ENCODE measurements at regions not wholly inside any gene's neighbourhood (a gene's known extent, or its start where the extent isn't known, plus 50 kb on each side); places are given as distances from the start of the nearest gene placed in this dataset.

GRCh38 chr3:64918989-64919388 is 231.2 kb upstream of the ADAMTS9 start:
- TF ChIP-seq, protein P1, sequence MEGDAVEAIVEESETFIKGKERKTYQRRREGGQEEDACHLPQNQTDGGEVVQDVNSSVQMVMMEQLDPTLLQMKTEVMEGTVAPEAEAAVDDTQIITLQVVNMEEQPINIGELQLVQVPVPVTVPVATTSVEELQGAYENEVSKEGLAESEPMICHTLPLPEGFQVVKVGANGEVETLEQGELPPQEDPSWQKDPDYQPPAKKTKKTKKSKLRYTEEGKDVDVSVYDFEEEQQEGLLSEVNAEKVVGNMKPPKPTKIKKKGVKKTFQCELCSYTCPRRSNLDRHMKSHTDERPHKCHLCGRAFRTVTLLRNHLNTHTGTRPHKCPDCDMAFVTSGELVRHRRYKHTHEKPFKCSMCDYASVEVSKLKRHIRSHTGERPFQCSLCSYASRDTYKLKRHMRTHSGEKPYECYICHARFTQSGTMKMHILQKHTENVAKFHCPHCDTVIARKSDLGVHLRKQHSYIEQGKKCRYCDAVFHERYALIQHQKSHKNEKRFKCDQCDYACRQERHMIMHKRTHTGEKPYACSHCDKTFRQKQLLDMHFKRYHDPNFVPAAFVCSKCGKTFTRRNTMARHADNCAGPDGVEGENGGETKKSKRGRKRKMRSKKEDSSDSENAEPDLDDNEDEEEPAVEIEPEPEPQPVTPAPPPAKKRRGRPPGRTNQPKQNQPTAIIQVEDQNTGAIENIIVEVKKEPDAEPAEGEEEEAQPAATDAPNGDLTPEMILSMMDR (IDR thresholded peaks at IDR 0.05) = no peak
- no peak for TF ChIP-seq SIN3A (IDR thresholded peaks at IDR 0.05; ENCODE audit: borderline replicate concordance, low read depth, low read length)
- no peak for TF ChIP-seq YY1 (IDR thresholded peaks at IDR 0.05; ENCODE audit: low read depth)
- TF ChIP-seq POLR2AphosphoS5 (IDR thresholded peaks at IDR 0.05; ENCODE audit: low read depth, low read length) = no peak
- no peak for TF ChIP-seq RCOR1 (IDR thresholded peaks at IDR 0.05; ENCODE audit: low read length)
